Naive thymus-derived CD8-positive, alpha-beta T cell (primary cell): ENCODE measurements at regions not wholly inside any gene's neighbourhood (a gene's known extent, or its start where the extent isn't known, plus 50 kb on each side); places are given as distances from the start of the nearest gene placed in this dataset.
"Not testable (repeated sequence)": the region's sequence is repeated elsewhere in the genome, so short reads cannot be mapped to it uniquely, and the experiment has no call there.

Experiments
- ATAC-seq, 2 donors: fragments of 150-1000 bp; cut with Tn5 transposase in 1 of 2; sonication (Bioruptor Pico), chemical (Tn5 transposase) in 1 of 2; 1 replicate in 1 of 2; 2 replicates in 1 of 2; pipeline ENCODE4 v1.10.0; 2021; ENCODE audit warnings: mild to moderate bottlenecking in 2 of 2, moderate library complexity in 2 of 2
- POLR2A ChIA-PET: fragments of 350-600 bp; sonication (Branson Sonifier 250); formaldehyde crosslinking; loops from one replicate; lab custom pipeline; 2021; ENCODE audit warnings: antibody characterized with exemption; lab: Charles Lee
- DNase-seq, 10 donors: peaks; one replicate each; pipeline versions ENCODE4 v3.0.0 to v3.0.0-alpha.2; 2020 to 2022
- H3K27ac Mint-ChIP-seq, 10 donors: one replicate each; pipeline ENCODE4 v1.8.0; 2020 to 2022; ENCODE audit warnings: mild to moderate bottlenecking in 10 of 10, mixed read lengths in 10 of 10, moderate library complexity in 4 of 10, inconsistent platforms in 1 of 10
- H3K27me3 Mint-ChIP-seq, 5 donors: one replicate each; pipeline ENCODE4 v1.8.0; 2021 to 2022; ENCODE audit warnings: mixed read lengths in 5 of 5
- H3K36me3 Mint-ChIP-seq, 3 donors: one replicate each; pipeline ENCODE4 v1.8.0; 2020 to 2022; ENCODE audit warnings: mixed read lengths in 3 of 3, mild to moderate bottlenecking in 2 of 3, inconsistent platforms in 1 of 3
- H3K4me1 Mint-ChIP-seq, 4 donors: one replicate each; pipeline ENCODE4 v1.8.0; 2021 to 2022; ENCODE audit warnings: mixed read lengths in 4 of 4
- H3K4me3 Mint-ChIP-seq, 10 donors: one replicate each; pipeline ENCODE4 v1.8.0; 2020 to 2022; ENCODE audit warnings: mild to moderate bottlenecking in 10 of 10, mixed read lengths in 10 of 10, moderate library complexity in 6 of 10, inconsistent platforms in 1 of 10
- H3K9me3 Mint-ChIP-seq, 9 donors: one replicate each; pipeline ENCODE4 v1.8.0; 2020 to 2022; ENCODE audit warnings: mixed read lengths in 9 of 9, mild to moderate bottlenecking in 3 of 9, inconsistent platforms in 1 of 9, moderate library complexity in 1 of 9

- not testable (repeated sequence) for H3K4me1 Mint-ChIP-seq
These were observed 64.5 kb downstream of the SLC30A10 start for GRCh38 chr1:219863816-219864215.

GRCh38 chr1:219862366-219862765 is 66.0 kb downstream of the SLC30A10 start:
- no peak for DNase-seq
- peaks cover 10 to 41% (median 20%) of the 10 kb centered on the region in 5 donors for H3K27me3 Mint-ChIP-seq
- no peak for ATAC-seq
- H3K36me3 Mint-ChIP-seq: no peaks in the 10 kb centered on the region
- POLR2A ChIA-PET: no interaction called here
- no peak overlapping the region for H3K27ac Mint-ChIP-seq
- no peaks in the 10 kb centered on the region for H3K4me1 Mint-ChIP-seq
- peaks cover 0 to 11% (median 3%) of the 10 kb centered on the region in 9 donors for H3K9me3 Mint-ChIP-seq
- no peak overlapping the region for H3K4me3 Mint-ChIP-seq

More at GRCh38 chr1:219863816-219864215, 64.5 kb downstream of the SLC30A10 start:
- H3K9me3 Mint-ChIP-seq, H3K4me3 Mint-ChIP-seq, POLR2A ChIA-PET, H3K36me3 Mint-ChIP-seq, ATAC-seq, H3K27ac Mint-ChIP-seq, DNase-seq: not testable (repeated sequence)
- H3K27me3 Mint-ChIP-seq: peaks cover 10 to 41% (median 20%) of the 10 kb centered on the region in 5 donors

- ATAC-seq (no peak), DNase-seq (no peak)
- Mint-ChIP-seq H3K4me1 (no peaks in the 10 kb centered on the region), H3K4me3 (no peak overlapping the region), H3K27ac (no peak overlapping the region), H3K36me3 (peaks cover 0 to 2% (median 0%) of the 10 kb centered on the region in 3 donors), H3K27me3 (peaks cover 10 to 41% (median 20%) of the 10 kb centered on the region in 5 donors), H3K9me3 (peaks cover 0 to 27% (median 12%) of the 10 kb centered on the region in 9 donors)
- POLR2A ChIA-PET: no interaction called here
These were observed 69.4 kb downstream of the SLC30A10 start for GRCh38 chr1:219858980-219859379.

GRCh38 chr1:219847215-219847855 is 81.0 kb downstream of the SLC30A10 start:
- ATAC-seq (no peak), DNase-seq (no peak)
- Mint-ChIP-seq H3K4me1 (no peaks in the 10 kb centered on the region), H3K4me3 (no peak overlapping the region), H3K27ac (peak overlapping the region in 2 of 10 donors; percentile 6 to 65), H3K27me3 (peaks cover 0 to 3% (median 0%) of the 10 kb centered on the region in 5 donors), H3K9me3 (peaks cover 4 to 40% (median 12%) of the 10 kb centered on the region in 9 donors), H3K36me3 (peaks cover 0 to 5% (median 0%) of the 10 kb centered on the region in 3 donors)
- POLR2A ChIA-PET: no interaction called here

GRCh38 chr1:219839595-219839994 is 88.8 kb downstream of the SLC30A10 start:
- H3K27ac Mint-ChIP-seq, POLR2A ChIA-PET, H3K4me1 Mint-ChIP-seq, H3K9me3 Mint-ChIP-seq, DNase-seq, ATAC-seq, H3K36me3 Mint-ChIP-seq, H3K4me3 Mint-ChIP-seq: not testable (repeated sequence)
- H3K27me3 Mint-ChIP-seq: peaks cover 11 to 19% (median 14%) of the 10 kb centered on the region in 5 donors

GRCh38 chr1:219837994-219838294 is 90.4 kb downstream of the SLC30A10 start:
- POLR2A ChIA-PET: no interaction called here
- DNase-seq (no peak), ATAC-seq (no peak)
- Mint-ChIP-seq H3K27me3 (peaks cover 11 to 24% (median 16%) of the 10 kb centered on the region in 5 donors), H3K4me3 (no peak overlapping the region), H3K4me1 (no peaks in the 10 kb centered on the region), H3K9me3 (peaks cover 0 to 6% (median 0%) of the 10 kb centered on the region in 9 donors), H3K36me3 (peaks cover 0 to under 1% (median 0%) of the 10 kb centered on the region in 3 donors), H3K27ac (no peak overlapping the region)

- peaks cover 0 to 6% (median 0%) of the 10 kb centered on the region in 9 donors for H3K9me3 Mint-ChIP-seq
- H3K36me3 Mint-ChIP-seq: peaks cover 0 to 6% (median 0%) of the 10 kb centered on the region in 3 donors
- H3K27ac Mint-ChIP-seq: no peak overlapping the region
- ATAC-seq: no peak
- H3K4me1 Mint-ChIP-seq: no peaks in the 10 kb centered on the region
- no peak overlapping the region for H3K4me3 Mint-ChIP-seq
- POLR2A ChIA-PET: no interaction called here
- DNase-seq: no peak
- peaks cover 13 to 24% (median 16%) of the 10 kb centered on the region in 5 donors for H3K27me3 Mint-ChIP-seq
These were observed 90.9 kb downstream of the SLC30A10 start for GRCh38 chr1:219837274-219837993.

GRCh38 chr1:219834314-219834917 is 93.9 kb downstream of the SLC30A10 start:
- Mint-ChIP-seq H3K9me3 (peaks cover 0 to 8% (median 1%) of the 10 kb centered on the region in 9 donors), H3K36me3 (peaks cover 0 to 6% (median 0%) of the 10 kb centered on the region in 3 donors), H3K27me3 (peaks cover 13 to 25% (median 16%) of the 10 kb centered on the region in 5 donors), H3K4me1 (no peaks in the 10 kb centered on the region), H3K4me3 (no peak overlapping the region), H3K27ac (no peak overlapping the region)
- ATAC-seq (no peak), DNase-seq (no peak)
- POLR2A ChIA-PET: no interaction called here

- no peak for ATAC-seq
- Mint-ChIP-seq H3K27me3 (peaks cover 13 to 24% (median 15%) of the 10 kb centered on the region in 5 donors), H3K4me1 (no peaks in the 10 kb centered on the region), H3K27ac (no peak overlapping the region), H3K4me3 (no peak overlapping the region), H3K9me3 (peaks cover 0 to 8% (median 2%) of the 10 kb centered on the region in 9 donors), H3K36me3 (peaks cover 0 to 6% (median 0%) of the 10 kb centered on the region in 3 donors)
- no peak for DNase-seq
- POLR2A ChIA-PET: no interaction called here
These were observed 95.0 kb downstream of the SLC30A10 start for GRCh38 chr1:219833214-219833815.

GRCh38 chr1:219826290-219826689 is 102.1 kb downstream of the SLC30A10 start:
- H3K27me3 Mint-ChIP-seq: peaks cover 0 to 3% (median 1%) of the 10 kb centered on the region in 5 donors
- DNase-seq (no peak), ATAC-seq (no peak)
- POLR2A ChIA-PET: no interaction called here
- H3K4me3 Mint-ChIP-seq: no peak overlapping the region
- no peaks in the 10 kb centered on the region for H3K36me3 Mint-ChIP-seq
- peaks cover 0 to 3% (median 0%) of the 10 kb centered on the region in 9 donors for H3K9me3 Mint-ChIP-seq
- no peaks in the 10 kb centered on the region for H3K4me1 Mint-ChIP-seq
- no peak overlapping the region for H3K27ac Mint-ChIP-seq

- ATAC-seq (no peak), DNase-seq (no peak)
- Mint-ChIP-seq H3K27ac (no peak overlapping the region), H3K9me3 (peaks cover 0 to 3% (median 0%) of the 10 kb centered on the region in 9 donors), H3K4me3 (no peak overlapping the region), H3K27me3 (peaks cover 0 to 3% (median 2%) of the 10 kb centered on the region in 5 donors), H3K36me3 (no peaks in the 10 kb centered on the region), H3K4me1 (no peaks in the 10 kb centered on the region)
- POLR2A ChIA-PET: no interaction called here
These were observed 103.0 kb downstream of the SLC30A10 start for GRCh38 chr1:219825355-219825754.

GRCh38 chr1:219824338-219824737 is 104.0 kb downstream of the SLC30A10 start:
- POLR2A ChIA-PET: no interaction called here
- Mint-ChIP-seq H3K27me3 (peaks cover 0 to 5% (median 3%) of the 10 kb centered on the region in 5 donors), H3K36me3 (no peaks in the 10 kb centered on the region), H3K27ac (no peak overlapping the region), H3K4me3 (no peak overlapping the region), H3K9me3 (peaks cover 0 to under 1% (median 0%) of the 10 kb centered on the region in 9 donors), H3K4me1 (no peaks in the 10 kb centered on the region)
- DNase-seq (no peak), ATAC-seq (no peak)
